Activated naive CD4-positive, alpha-beta T cell treated with Interleukin-2 at 50 U/mL for 16 hours (primary cell): ENCODE measurements at regions not wholly inside any gene's neighbourhood (a gene's known extent, or its start where the extent isn't known, plus 50 kb on each side); places are given as distances from the start of the nearest gene placed in this dataset.

Experiments
- DNase-seq: peaks from one replicate; pipeline ENCODE4 v3.0.0-alpha.2; 2020

DNA sequence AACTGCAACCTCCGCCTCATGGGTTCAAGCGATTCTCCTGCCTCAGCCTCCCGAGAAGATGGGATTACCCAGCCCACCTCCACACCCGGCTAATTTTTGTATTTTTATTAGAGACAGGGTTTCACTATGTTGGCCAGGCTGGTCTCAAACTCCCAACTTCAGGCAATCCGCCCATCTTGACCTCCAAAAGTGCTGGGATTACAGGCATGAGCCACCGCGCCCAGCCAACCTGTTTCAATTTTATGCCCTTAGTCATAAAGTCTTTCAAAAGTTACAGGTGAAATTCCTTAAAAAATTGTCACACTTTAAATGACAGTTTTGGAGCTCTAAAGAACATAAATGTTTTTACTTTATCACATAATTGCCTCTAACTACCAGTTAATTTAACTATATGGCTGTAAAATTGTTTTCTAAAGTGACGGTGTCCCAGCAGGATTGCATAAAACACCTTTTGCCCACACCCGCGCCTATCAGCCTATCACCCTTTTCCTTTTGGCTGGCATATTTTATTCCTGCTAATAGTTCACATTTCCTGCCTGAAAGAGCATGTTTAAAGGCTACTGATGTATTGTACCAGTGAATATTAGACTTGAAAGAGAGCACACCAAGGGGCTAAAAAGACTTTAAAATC, 164.2 kb upstream of the SEMA6D start:
- DNase-seq: no peak

DNA sequence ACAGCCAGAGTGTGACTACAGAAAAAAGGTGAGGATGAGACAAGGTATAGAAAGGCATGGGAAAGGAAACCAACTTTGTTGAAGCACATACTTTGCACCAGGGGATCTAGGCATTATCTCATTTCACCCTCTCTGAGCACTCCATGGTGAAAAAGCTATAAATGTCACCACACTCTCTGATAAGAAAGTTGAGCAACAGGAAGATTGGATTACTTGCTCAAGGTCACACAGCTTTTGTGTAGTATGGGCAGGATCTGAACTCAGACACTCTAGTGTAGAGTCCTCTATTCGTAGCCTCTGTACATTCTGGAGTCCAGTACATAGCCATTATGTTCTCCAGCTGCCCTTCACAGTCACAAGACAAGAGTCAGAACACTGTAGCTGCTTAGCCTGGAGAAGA, 163.4 kb upstream of the SEMA6D start:
- no peak for DNase-seq

- DNase-seq: no peak
These were observed 156.2 kb upstream of the SEMA6D start for GRCh38 chr15:47561102-47561501.

DNA sequence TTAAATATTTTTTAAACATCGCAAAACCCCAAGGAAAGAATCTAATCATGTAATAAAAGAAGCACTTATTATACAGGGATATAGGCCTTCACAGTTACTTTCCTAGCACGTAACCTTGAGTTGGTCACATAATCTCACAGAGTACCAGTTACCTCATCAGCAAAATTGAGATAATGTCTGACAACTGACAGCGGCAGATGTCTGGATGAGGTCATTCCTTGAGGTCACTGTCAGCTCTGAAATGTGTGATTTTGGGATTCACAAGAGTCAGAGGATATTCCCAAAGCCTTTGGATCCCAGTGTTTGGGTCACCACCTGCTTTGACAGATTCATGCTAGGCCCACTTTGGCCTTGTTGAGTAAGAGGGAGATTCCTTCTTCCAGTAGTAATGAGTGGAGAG, 151.4 kb upstream of the SEMA6D start:
- DNase-seq: no peak

- no peak for DNase-seq
These were observed 150.7 kb upstream of the SEMA6D start for GRCh38 chr15:47566610-47567009.

DNA sequence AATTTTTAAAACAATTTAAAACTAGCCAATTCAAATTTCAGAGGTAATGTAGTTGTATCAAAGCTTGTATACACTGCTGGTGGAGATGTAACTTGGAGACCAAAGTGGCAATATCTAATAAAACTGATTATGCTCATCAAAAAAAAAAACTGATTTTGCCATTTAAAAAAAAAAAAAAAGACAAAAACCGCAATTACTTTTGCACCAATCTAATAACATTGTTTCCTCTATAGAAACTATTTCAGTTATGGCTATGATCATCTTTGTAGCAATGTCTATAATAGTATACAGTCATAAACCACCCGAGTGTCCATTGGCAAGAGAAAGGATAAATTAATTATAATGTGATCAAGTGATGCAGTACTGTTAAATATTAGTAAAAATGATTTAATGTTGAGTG, 149.3 kb upstream of the SEMA6D start:
- DNase-seq: no peak

DNA sequence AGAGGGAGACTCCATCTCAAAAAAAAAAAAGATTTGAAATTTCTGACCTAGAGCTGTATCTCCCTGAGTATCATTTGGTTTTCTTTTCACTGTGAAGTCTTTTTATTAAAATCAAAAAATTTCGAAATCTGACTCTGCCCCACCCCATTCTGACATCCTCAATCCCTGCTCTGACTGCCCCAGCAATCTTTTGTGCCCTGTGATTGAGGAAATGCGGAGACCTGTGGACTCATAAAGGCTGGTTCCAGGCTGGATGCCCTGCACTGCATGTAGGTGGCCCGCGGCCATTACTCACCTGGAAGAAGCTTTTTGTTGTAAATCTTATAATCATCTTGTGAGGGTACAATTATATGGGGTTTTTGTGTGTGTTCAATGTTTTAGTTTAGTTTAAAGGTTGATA, 147.3 kb upstream of the SEMA6D start:
- no peak for DNase-seq

DNA sequence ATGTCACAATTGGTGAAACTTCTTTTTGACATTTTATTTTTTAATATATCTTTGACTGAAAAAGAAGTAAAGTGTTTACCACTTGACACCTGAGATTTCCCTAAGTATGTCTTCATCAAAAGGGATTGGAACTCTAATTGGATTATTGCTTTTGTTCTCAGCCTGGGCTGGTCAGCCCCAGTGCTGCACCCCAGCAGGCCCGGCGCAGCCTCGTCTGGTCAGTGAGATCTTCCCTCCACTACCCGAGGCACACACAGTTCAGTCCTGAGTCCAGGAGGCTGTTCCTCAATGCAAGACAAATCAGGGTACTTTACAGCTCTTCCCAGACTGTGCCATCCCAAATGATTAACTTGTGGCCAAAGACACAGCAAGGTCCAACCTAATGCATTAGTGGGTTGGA, 146.9 kb upstream of the SEMA6D start:
- no peak for DNase-seq

DNA sequence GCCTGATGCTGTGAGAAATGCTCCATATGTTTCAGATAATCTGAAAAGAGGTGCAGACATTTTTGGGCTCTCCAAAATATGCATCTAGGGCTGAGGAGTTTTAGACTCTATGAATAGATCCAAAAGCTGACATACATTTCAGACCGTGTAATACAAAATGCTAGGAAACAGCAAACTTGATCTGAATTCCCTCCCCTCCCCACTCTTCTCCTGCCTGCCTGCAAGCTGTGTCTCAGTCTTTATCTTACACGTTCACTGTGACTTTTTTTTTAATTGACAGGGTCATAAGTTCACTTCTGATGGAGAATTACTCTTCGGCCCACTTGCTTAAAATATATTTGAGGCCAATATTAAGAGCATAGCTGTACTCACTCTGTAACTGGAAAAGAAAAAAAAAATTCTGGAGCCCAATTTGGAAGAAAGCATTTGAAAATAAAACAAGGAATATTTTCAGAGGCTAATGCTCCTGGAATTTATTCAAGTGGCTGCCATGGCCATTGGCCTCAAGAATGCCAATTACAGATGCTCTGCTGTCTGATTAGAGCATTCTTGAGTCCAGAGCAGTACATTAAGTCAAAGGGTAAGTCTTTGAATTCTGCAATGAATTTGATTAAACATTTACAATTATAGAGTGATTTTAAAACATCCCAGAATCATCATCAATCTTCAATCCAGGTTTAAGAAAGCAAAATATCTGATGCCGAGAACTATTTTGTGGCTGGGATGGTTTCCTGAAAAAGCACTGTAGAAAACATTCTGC, 146.2 kb upstream of the SEMA6D start:
- DNase-seq: no peak

DNA sequence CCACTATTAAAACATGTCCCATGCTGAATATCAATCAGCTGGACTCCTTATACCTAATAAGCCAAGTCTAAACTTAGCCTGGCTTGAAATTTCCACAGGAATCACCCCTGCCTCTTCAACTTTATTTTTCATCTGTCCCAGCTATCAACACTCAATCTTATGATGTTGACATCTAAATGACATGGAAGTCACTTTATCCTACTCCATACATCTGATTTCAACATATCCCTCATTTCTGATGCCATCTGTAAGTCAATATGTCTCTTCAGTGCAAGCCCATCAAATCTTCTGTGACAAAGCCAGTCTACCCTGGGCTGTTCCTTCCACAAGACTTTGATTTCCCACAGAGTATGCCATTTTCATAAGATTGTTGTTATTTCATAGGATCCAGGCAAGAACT, 143.6 kb upstream of the SEMA6D start:
- no peak for DNase-seq

DNA sequence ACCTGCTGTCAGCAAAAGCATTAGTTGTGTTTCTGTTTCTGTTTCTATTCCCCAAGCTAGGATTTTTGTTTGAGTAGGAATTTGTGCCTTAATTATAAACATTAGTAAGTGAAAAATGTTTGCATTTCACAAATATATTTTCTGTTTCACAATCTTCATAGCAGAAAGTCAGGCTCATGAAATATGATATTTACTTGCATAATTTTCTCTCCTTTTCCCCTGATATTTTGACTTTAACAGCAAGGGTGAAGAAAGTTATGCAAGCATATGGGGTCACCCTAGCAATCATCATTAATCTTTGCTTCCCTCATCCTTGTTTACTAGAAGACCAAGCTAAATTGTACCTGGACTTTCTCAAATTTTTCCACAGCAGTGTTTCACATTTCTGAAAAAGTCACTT, 140.3 kb upstream of the SEMA6D start:
- DNase-seq: no peak

DNA sequence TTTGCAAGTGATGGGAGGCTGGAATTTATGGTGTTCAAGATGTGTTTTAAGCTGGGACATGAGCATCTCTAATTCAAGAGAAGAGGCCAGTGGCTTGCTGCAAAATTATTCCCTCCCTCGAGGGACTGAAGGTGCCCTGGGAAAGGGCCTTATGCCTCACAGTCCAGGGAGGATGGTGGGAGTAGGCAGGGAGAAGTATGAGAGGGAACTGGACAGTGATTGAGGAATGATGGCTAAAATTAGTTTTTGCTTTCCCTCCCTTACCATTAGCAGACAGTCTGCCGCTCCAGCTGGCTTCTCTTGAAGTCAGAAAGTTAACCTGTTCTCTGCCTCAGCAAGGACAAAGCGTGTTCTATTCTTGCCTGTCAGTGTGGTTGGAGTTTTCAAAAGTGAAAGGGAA, 139.8 kb upstream of the SEMA6D start:
- DNase-seq: no peak

DNA sequence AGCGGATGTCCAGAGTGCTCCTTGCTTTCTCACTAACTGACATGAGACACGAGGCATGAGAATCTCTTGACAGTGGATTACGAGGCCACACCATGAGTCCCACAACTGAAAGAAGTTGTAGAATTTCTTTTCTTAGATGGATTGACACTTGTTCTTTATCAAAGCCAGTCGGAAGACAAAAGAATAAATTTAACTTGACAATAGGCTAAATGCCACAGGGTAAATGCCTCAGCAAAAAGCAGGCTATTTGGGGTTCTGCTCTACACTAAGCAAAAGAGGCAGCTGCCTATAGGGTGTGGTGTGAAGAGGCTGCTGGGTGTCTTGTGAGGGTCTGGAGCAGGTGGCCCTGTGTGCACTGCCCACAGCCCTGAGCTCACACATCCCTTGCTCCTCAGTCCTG, 135.1 kb upstream of the SEMA6D start:
- DNase-seq: no peak

- no peak for DNase-seq
These were observed 133.0 kb upstream of the SEMA6D start for GRCh38 chr15:47584316-47584715.

- no peak for DNase-seq
These were observed 130.6 kb upstream of the SEMA6D start for GRCh38 chr15:47586653-47587224.

GRCh38 chr15:47587940-47588802, 129.1 kb upstream of the SEMA6D start:
- DNase-seq: no peak

DNA sequence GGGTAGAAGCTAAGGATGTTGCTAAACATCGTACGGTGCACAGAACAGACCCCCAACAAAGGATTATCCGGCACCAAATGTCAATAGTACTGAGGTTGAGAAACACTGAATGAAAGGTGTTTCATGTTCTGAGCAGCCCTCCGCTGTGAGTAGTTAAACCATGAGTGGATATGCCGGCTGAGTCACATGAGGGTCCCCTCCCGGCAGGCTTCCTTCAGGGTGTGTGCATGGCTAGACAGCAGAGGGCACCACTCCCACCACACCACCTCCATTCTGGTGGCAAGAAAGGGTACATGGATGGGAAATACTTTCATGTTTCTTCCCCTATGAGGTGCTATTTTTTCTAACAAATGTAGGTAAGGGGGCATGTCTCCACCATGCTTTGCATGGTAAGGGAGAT, 128.3 kb upstream of the SEMA6D start:
- DNase-seq: no peak

- no peak for DNase-seq
These were observed 118.3 kb upstream of the SEMA6D start for GRCh38 chr15:47598996-47599395.

- DNase-seq: no peak
These were observed 117.5 kb upstream of the SEMA6D start for GRCh38 chr15:47599806-47600205.

DNA sequence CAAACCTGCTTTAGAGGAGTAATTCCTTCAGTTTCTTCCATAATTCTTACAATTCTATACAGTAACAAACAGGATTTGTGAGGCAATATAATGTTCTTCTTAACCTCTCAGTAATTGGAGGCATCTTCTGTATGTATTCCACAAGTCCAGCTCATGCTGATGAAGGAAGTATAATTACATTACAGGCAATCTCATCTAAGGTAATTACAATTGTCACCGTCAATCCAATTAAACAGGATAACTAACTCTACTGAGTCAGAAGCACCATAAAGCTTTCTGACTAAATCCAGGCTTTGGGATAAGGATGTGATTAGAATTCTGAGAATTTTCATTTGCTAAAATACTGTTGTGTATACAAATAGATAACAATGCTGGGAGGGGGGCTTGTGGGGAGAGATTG, 115.2 kb upstream of the SEMA6D start:
- DNase-seq: no peak

DNA sequence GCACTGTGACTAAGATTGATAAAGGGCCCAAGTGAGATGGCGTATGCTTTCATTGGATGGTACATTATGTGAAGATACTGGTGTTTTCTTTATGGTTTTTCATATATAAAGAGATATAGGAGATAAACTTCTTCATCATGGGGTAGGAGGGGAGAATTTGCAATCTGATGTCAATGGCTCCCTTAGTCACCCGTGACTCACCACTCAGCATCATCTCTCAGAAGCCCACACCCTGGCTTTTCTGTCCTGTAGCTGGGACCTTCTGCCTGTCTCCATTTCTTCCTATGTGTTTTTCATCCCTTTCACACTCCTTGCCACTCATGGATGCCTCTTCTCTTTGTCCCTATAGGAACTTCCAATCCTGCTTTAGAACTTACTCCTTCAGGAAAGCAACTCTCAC, 114.3 kb upstream of the SEMA6D start:
- DNase-seq: no peak

- DNase-seq: no peak
These were observed 109.6 kb upstream of the SEMA6D start for GRCh38 chr15:47607695-47608094.

GRCh38 chr15:47609693-47610092, 107.6 kb upstream of the SEMA6D start:
- DNase-seq: no peak

GRCh38 chr15:47610736-47611135, 106.6 kb upstream of the SEMA6D start:
- DNase-seq: no peak
